GM23248 (cell line): ENCODE measurements at regions not wholly inside any gene's neighbourhood (a gene's known extent, or its start where the extent isn't known, plus 50 kb on each side); places are given as distances from the start of the nearest gene placed in this dataset.

ENCODE experiments used
- EZH2 ChIP-seq: fragments of 200-600 bp; sonication (generic); IDR thresholded peaks from 2 replicates; pipeline ENCODE4 v1.6.1; 2018; ENCODE audit warnings: antibody characterized with exemption, mild to moderate bottlenecking; ENCODE audit not compliant: insufficient read depth, poor library complexity, severe bottlenecking
- EZH2phosphoT487 ChIP-seq: fragments of 200-600 bp; sonication (generic); IDR thresholded peaks from 2 replicates; pipeline ENCODE4 v1.6.1; 2018; ENCODE audit warnings: antibody characterized with exemption, moderate library complexity, mild to moderate bottlenecking, low read depth; ENCODE audit not compliant: insufficient read depth

DNA sequence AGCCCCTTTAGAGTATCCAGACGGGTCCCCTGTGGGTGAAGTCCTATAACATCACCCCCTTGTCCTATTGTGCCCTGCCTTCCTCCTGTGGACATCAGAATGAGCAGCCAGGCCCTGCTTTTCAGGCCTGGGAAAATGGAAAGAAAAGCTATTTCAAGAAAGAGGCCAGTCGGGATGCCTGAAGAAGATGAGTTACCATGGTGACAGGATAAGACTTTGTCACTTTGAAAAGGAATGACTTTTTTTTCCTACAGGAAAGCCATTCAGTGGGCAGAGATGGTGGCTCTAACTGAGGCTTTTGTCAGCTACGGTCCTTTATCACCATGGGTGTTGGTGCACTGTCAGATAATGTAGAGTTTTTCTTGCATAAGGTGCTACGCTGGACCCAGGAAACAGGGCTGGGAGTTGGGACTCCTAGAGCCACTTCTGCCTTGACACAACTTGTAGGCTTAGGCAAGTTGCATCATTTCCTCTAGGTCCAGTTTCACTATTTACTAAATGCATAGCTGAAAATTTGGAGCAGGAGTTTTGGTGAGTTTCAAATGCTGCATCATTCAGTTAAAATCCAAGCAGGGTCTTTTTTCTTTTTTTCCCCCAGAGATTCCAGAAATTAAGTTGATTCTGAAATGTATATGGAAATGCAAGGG, 179.0 kb upstream of the ADRA1D start:
- TF ChIP-seq EZH2 (no peak), EZH2phosphoT487 (no peak)
